ENCODE measurements at regions not wholly inside any gene's neighbourhood (a gene's known extent, or its start where the extent isn't known, plus 50 kb on each side); places are given as distances from the start of the nearest gene placed in this dataset.

GRCh38 chr1:239633432-239633831 is 247.1 kb downstream of the CHRM3 start:
- no peaks in the 10 kb centered on the region for H3K27me3 Mint-ChIP-seq
- no peaks in the 10 kb centered on the region for H3K4me1 Mint-ChIP-seq
- no peak for ATAC-seq
- H3K27ac Mint-ChIP-seq = no peak overlapping the region
- no peaks in the 10 kb centered on the region for H3K36me3 Mint-ChIP-seq
- CTCF ChIA-PET = no interaction called here
- H3K4me3 Mint-ChIP-seq = no peak overlapping the region
- no peaks in the 10 kb centered on the region for H3K9me3 Mint-ChIP-seq (ENCODE audit: low read depth)
- no peak for DNase-seq

- DNase-seq (no peak), ATAC-seq (no peak)
- Mint-ChIP-seq H3K27me3 (no peaks in the 10 kb centered on the region), H3K4me3 (no peak overlapping the region), H3K36me3 (no peaks in the 10 kb centered on the region), H3K4me1 (no peaks in the 10 kb centered on the region), H3K9me3 (ENCODE audit: low read depth) (no peaks in the 10 kb centered on the region), H3K27ac (no peak overlapping the region)
- CTCF ChIA-PET = no interaction called here
These were observed 248.9 kb downstream of the CHRM3 start for GRCh38 chr1:239635276-239635675.

- no peaks in the 10 kb centered on the region for H3K4me1 Mint-ChIP-seq
- no peak overlapping the region for H3K4me3 Mint-ChIP-seq
- no peaks in the 10 kb centered on the region for H3K27me3 Mint-ChIP-seq
- CTCF ChIA-PET = no interaction called here
- H3K36me3 Mint-ChIP-seq = no peaks in the 10 kb centered on the region
- no peaks in the 10 kb centered on the region for H3K9me3 Mint-ChIP-seq (ENCODE audit: low read depth)
- DNase-seq (no peak), ATAC-seq (no peak)
- no peak overlapping the region for H3K27ac Mint-ChIP-seq
These were observed 250.0 kb downstream of the CHRM3 start for GRCh38 chr1:239636347-239636746.

GRCh38 chr1:239644604-239645003 is 258.2 kb downstream of the CHRM3 start:
- no peak for DNase-seq
- CTCF ChIA-PET = no interaction called here
- Mint-ChIP-seq H3K4me1 (no peaks in the 10 kb centered on the region), H3K36me3 (peaks cover 2% of the 10 kb centered on the region), H3K27ac (no peak overlapping the region), H3K27me3 (no peaks in the 10 kb centered on the region), H3K4me3 (no peak overlapping the region), H3K9me3 (ENCODE audit: low read depth) (peaks cover 3% of the 10 kb centered on the region)
- ATAC-seq = no peak

- Mint-ChIP-seq H3K9me3 (ENCODE audit: low read depth) (peaks cover 3% of the 10 kb centered on the region), H3K4me3 (no peak overlapping the region), H3K27ac (no peak overlapping the region), H3K27me3 (no peaks in the 10 kb centered on the region), H3K4me1 (no peaks in the 10 kb centered on the region), H3K36me3 (peaks cover 2% of the 10 kb centered on the region)
- CTCF ChIA-PET = no interaction called here
- ATAC-seq = no peak
- no peak for DNase-seq
These were observed 260.7 kb downstream of the CHRM3 start for GRCh38 chr1:239647045-239647444.

- H3K4me3 Mint-ChIP-seq = no peak overlapping the region
- peaks cover 2% of the 10 kb centered on the region for H3K36me3 Mint-ChIP-seq
- ATAC-seq (peak; percentile 30), DNase-seq (no peak)
- CTCF ChIA-PET = no interaction called here
- H3K27me3 Mint-ChIP-seq = no peaks in the 10 kb centered on the region
- H3K4me1 Mint-ChIP-seq = no peaks in the 10 kb centered on the region
- peaks cover 3% of the 10 kb centered on the region for H3K9me3 Mint-ChIP-seq (ENCODE audit: low read depth)
- no peak overlapping the region for H3K27ac Mint-ChIP-seq
These were observed 261.7 kb downstream of the CHRM3 start for GRCh38 chr1:239647964-239648632.

- no peak for DNase-seq
- no peaks in the 10 kb centered on the region for H3K9me3 Mint-ChIP-seq (ENCODE audit: low read depth)
- no peak overlapping the region for H3K27ac Mint-ChIP-seq
- no peak for ATAC-seq
- CTCF ChIA-PET = no interaction called here
- no peak overlapping the region for H3K4me3 Mint-ChIP-seq
- H3K36me3 Mint-ChIP-seq = no peaks in the 10 kb centered on the region
- no peaks in the 10 kb centered on the region for H3K4me1 Mint-ChIP-seq
- no peaks in the 10 kb centered on the region for H3K27me3 Mint-ChIP-seq
These were observed 268.7 kb downstream of the CHRM3 start for GRCh38 chr1:239655023-239655422.

- DNase-seq (no peak), ATAC-seq (no peak)
- Mint-ChIP-seq H3K4me1 (no peaks in the 10 kb centered on the region), H3K36me3 (no peaks in the 10 kb centered on the region), H3K27ac (no peak overlapping the region), H3K9me3 (ENCODE audit: low read depth) (no peaks in the 10 kb centered on the region), H3K4me3 (no peak overlapping the region), H3K27me3 (no peaks in the 10 kb centered on the region)
- CTCF ChIA-PET = interaction anchor here (1.2 kb wide), 1 partner anchor 241 kb away, joined by 4 read pairs; no protein-coding TSS in a partner anchor
These were observed 270.9 kb downstream of the CHRM3 start for GRCh38 chr1:239657291-239657690.

GRCh38 chr1:239662950-239663349 is 276.6 kb downstream of the CHRM3 start:
- no peak for DNase-seq
- H3K27ac Mint-ChIP-seq = no peak overlapping the region
- H3K36me3 Mint-ChIP-seq = no peaks in the 10 kb centered on the region
- CTCF ChIA-PET = interaction anchor here (1.7 kb wide), 1 partner anchor 76 kb away, joined by 4 read pairs; no protein-coding TSS in a partner anchor
- no peak overlapping the region for H3K4me3 Mint-ChIP-seq
- no peaks in the 10 kb centered on the region for H3K4me1 Mint-ChIP-seq
- no peaks in the 10 kb centered on the region for H3K27me3 Mint-ChIP-seq
- no peak for ATAC-seq
- H3K9me3 Mint-ChIP-seq (ENCODE audit: low read depth) = no peaks in the 10 kb centered on the region

GRCh38 chr1:239672256-239672655 is 285.9 kb downstream of the CHRM3 start:
- Mint-ChIP-seq H3K27ac (no peak overlapping the region), H3K36me3 (peaks cover 2% of the 10 kb centered on the region), H3K27me3 (no peaks in the 10 kb centered on the region), H3K4me3 (no peak overlapping the region), H3K4me1 (no peaks in the 10 kb centered on the region), H3K9me3 (ENCODE audit: low read depth) (no peaks in the 10 kb centered on the region)
- ATAC-seq = no peak
- CTCF ChIA-PET = no interaction called here
- DNase-seq = no peak

- Mint-ChIP-seq H3K36me3 (peaks cover 2% of the 10 kb centered on the region), H3K4me3 (no peak overlapping the region), H3K27me3 (no peaks in the 10 kb centered on the region), H3K9me3 (ENCODE audit: low read depth) (no peaks in the 10 kb centered on the region), H3K27ac (no peak overlapping the region), H3K4me1 (no peaks in the 10 kb centered on the region)
- no peak for ATAC-seq
- DNase-seq = no peak
- CTCF ChIA-PET = no interaction called here
These were observed 289.4 kb downstream of the CHRM3 start for GRCh38 chr1:239675735-239676134.

- no peaks in the 10 kb centered on the region for H3K9me3 Mint-ChIP-seq (ENCODE audit: low read depth)
- H3K4me3 Mint-ChIP-seq = no peak overlapping the region
- ATAC-seq = no peak
- DNase-seq = no peak
- no peaks in the 10 kb centered on the region for H3K27me3 Mint-ChIP-seq
- peaks cover 2% of the 10 kb centered on the region for H3K36me3 Mint-ChIP-seq
- no peaks in the 10 kb centered on the region for H3K4me1 Mint-ChIP-seq
- CTCF ChIA-PET = no interaction called here
- H3K27ac Mint-ChIP-seq = no peak overlapping the region
These were observed 290.3 kb downstream of the CHRM3 start for GRCh38 chr1:239676522-239677273.

- H3K4me3 Mint-ChIP-seq = no peak overlapping the region
- H3K27me3 Mint-ChIP-seq = no peaks in the 10 kb centered on the region
- H3K9me3 Mint-ChIP-seq (ENCODE audit: low read depth) = no peaks in the 10 kb centered on the region
- DNase-seq = no peak
- CTCF ChIA-PET = no interaction called here
- no peak overlapping the region for H3K27ac Mint-ChIP-seq
- H3K4me1 Mint-ChIP-seq = no peaks in the 10 kb centered on the region
- H3K36me3 Mint-ChIP-seq = peaks cover 2% of the 10 kb centered on the region
- no peak for ATAC-seq
These were observed 291.0 kb downstream of the CHRM3 start for GRCh38 chr1:239677362-239677761.

GRCh38 chr1:239678181-239678580 is 291.8 kb downstream of the CHRM3 start:
- DNase-seq (no peak), ATAC-seq (no peak)
- Mint-ChIP-seq H3K27ac (no peak overlapping the region), H3K27me3 (no peaks in the 10 kb centered on the region), H3K36me3 (peaks cover 2% of the 10 kb centered on the region), H3K4me1 (no peaks in the 10 kb centered on the region), H3K4me3 (no peak overlapping the region), H3K9me3 (ENCODE audit: low read depth) (no peaks in the 10 kb centered on the region)
- CTCF ChIA-PET = no interaction called here

All from activated CD8-positive, alpha-beta memory T cell treated with anti-CD3 and anti-CD28 coated beads, Interleukin-2, amount 10 ng/mL, durations not matched to agents 7 days and 5 days (primary cell).